OCI-LY1 (cell line): ENCODE measurements at regions not wholly inside any gene's neighbourhood (a gene's known extent, or its start where the extent isn't known, plus 50 kb on each side); places are given as distances from the start of the nearest gene placed in this dataset.

Source experiments
- H2AFZ ChIP-seq: fragments of 200-600 bp; sonication (generic), shearing (Covaris generic); 2 replicates; pipeline ENCODE4 v1.6.0; 2014; ENCODE audit warnings: antibody characterized with exemption, mild to moderate bottlenecking, low read length
- H3F3A ChIP-seq: fragments of 200-600 bp; sonication (generic), shearing (Covaris generic); 2 replicates; pipeline ENCODE4 v1.6.0; 2014; ENCODE audit warnings: mild to moderate bottlenecking, antibody characterized with exemption, low read length, moderate library complexity; ENCODE audit not compliant: insufficient read depth
- H3K27ac ChIP-seq: fragments of 200-600 bp; sonication (generic); 2 replicates; pipeline ENCODE4 v1.5.1; 2014; ENCODE audit warnings: low read length, mixed run types, mild to moderate bottlenecking, low read depth; ENCODE audit not compliant: poor library complexity, severe bottlenecking
- H3K27me3 ChIP-seq: fragments of 200-600 bp; sonication (generic); 2 replicates; pipeline ENCODE4 v1.6.0; 2014; ENCODE audit warnings: antibody characterized with exemption, mild to moderate bottlenecking, low read length, moderate library complexity; ENCODE audit not compliant: insufficient read depth
- H3K36me3 ChIP-seq: fragments of 200-600 bp; sonication (generic); 2 replicates; pipeline ENCODE4 v1.6.1; 2014; ENCODE audit warnings: mild to moderate bottlenecking, antibody characterized with exemption, low read length, moderate library complexity, mixed read lengths; ENCODE audit not compliant: insufficient read depth
- H3K4me1 ChIP-seq: fragments of 200-600 bp; sonication (generic); 2 replicates; pipeline ENCODE4 v1.5.1; 2014; ENCODE audit warnings: mild to moderate bottlenecking, low read length, moderate library complexity; ENCODE audit not compliant: insufficient read depth, severe bottlenecking
- H3K4me2 ChIP-seq: fragments of 200-600 bp; sonication (generic), shearing (Covaris generic); 2 replicates; pipeline ENCODE4 v1.6.1; 2014; ENCODE audit warnings: low read length
- H3K4me3 ChIP-seq: fragments of 200-600 bp; sonication (generic); 2 replicates; pipeline ENCODE4 v1.5.1; 2014; ENCODE audit warnings: low read length, low read depth, mild to moderate bottlenecking, mixed read lengths; ENCODE audit not compliant: poor library complexity, severe bottlenecking
- H3K79me2 ChIP-seq: fragments of 200-600 bp; shearing (Covaris generic); 2 replicates; pipeline ENCODE4 v1.6.1; 2016; ENCODE audit warnings: mixed run types, low read length, mixed read lengths; ENCODE audit not compliant: insufficient read depth
- H3K9ac ChIP-seq: fragments of 200-600 bp; sonication (generic), shearing (Covaris generic); 2 replicates; pipeline ENCODE4 v1.6.1; 2014; ENCODE audit warnings: mild to moderate bottlenecking, low read length, mixed read lengths
- H3K9me2 ChIP-seq: fragments of 200-600 bp; sonication (generic), shearing (Covaris generic); 2 replicates; pipeline ENCODE4 v1.6.1; 2014; ENCODE audit warnings: low read depth, mild to moderate bottlenecking, low read length, mixed read lengths
- H3K9me3 ChIP-seq: fragments of 200-600 bp; shearing (Covaris generic); 2 replicates; pipeline ENCODE4 v1.6.1; 2014; ENCODE audit warnings: low read length, mixed read lengths
- H4K20me1 ChIP-seq: fragments of 200-600 bp; sonication (generic), shearing (Covaris generic); 2 replicates; pipeline ENCODE4 v1.6.0; 2016; ENCODE audit warnings: mild to moderate bottlenecking, low read length; ENCODE audit not compliant: insufficient read depth
- CTCF ChIP-seq: fragments of 200-600 bp; sonication (generic), shearing (Covaris generic); IDR thresholded peaks from 2 replicates; pipeline ENCODE4 v1.5.1; 2017; ENCODE audit warnings: mild to moderate bottlenecking, antibody characterized with exemption, low read length, moderate library complexity, mixed read lengths
- EZH2 ChIP-seq: fragments of 200-600 bp; sonication (generic), shearing (Covaris generic); IDR thresholded peaks from 2 replicates; pipeline ENCODE4 v1.8.0; 2017; ENCODE audit warnings: borderline replicate concordance, mixed run types, mild to moderate bottlenecking, antibody characterized with exemption, low read length, moderate library complexity, mixed read lengths

GRCh38 chr14:30016002-30016401 lies 88.4 kb upstream of the PRKD1 start:
- Histone ChIP-seq H3F3A (no peaks in the 10 kb centered on the region), H3K9me3 (no peaks in the 10 kb centered on the region), H3K4me3 (no peak overlapping the region), H3K27ac (no peak overlapping the region), H2AFZ (no peak overlapping the region), H4K20me1 (no peaks in the 10 kb centered on the region), H3K4me1 (no peaks in the 10 kb centered on the region), H3K9me2 (no peaks in the 10 kb centered on the region), H3K9ac (no peak overlapping the region), H3K27me3 (no peaks in the 10 kb centered on the region), H3K79me2 (no peaks in the 10 kb centered on the region), H3K36me3 (no peaks in the 10 kb centered on the region), H3K4me2 (no peak overlapping the region)
- TF ChIP-seq EZH2 (no peak), CTCF (no peak)

GRCh38 chr14:30017370-30017993 lies 89.8 kb upstream of the PRKD1 start:
- H3K4me2 ChIP-seq, result no peak overlapping the region
- H3K27me3 ChIP-seq, result no peaks in the 10 kb centered on the region
- H3F3A ChIP-seq, result no peaks in the 10 kb centered on the region
- no peak overlapping the region for H2AFZ ChIP-seq
- H3K36me3 ChIP-seq, result no peaks in the 10 kb centered on the region
- no peak overlapping the region for H3K27ac ChIP-seq
- no peak for TF ChIP-seq EZH2
- TF ChIP-seq CTCF, result no peak
- no peaks in the 10 kb centered on the region for H4K20me1 ChIP-seq
- no peaks in the 10 kb centered on the region for H3K9me2 ChIP-seq
- no peaks in the 10 kb centered on the region for H3K9me3 ChIP-seq
- H3K4me3 ChIP-seq, result no peak overlapping the region
- no peaks in the 10 kb centered on the region for H3K79me2 ChIP-seq
- H3K4me1 ChIP-seq, result no peaks in the 10 kb centered on the region
- no peak overlapping the region for H3K9ac ChIP-seq

- H3K27ac ChIP-seq, result no peak overlapping the region
- H3K4me3 ChIP-seq, result no peak overlapping the region
- no peaks in the 10 kb centered on the region for H4K20me1 ChIP-seq
Observed at GRCh38 chr14:30020271-30020670, 92.6 kb upstream of the PRKD1 start.

More at GRCh38 chr14:30020271-30020670, 92.6 kb upstream of the PRKD1 start:
- H3F3A ChIP-seq, result no peaks in the 10 kb centered on the region
- H3K4me1 ChIP-seq, result no peaks in the 10 kb centered on the region
- H3K79me2 ChIP-seq, result no peaks in the 10 kb centered on the region
- TF ChIP-seq CTCF, result no peak
- H3K9me3 ChIP-seq, result no peaks in the 10 kb centered on the region
- H3K36me3 ChIP-seq, result no peaks in the 10 kb centered on the region
- H3K9me2 ChIP-seq, result no peaks in the 10 kb centered on the region
- H3K4me2 ChIP-seq, result no peak overlapping the region
- H3K9ac ChIP-seq, result no peak overlapping the region
- no peak overlapping the region for H2AFZ ChIP-seq
- no peaks in the 10 kb centered on the region for H3K27me3 ChIP-seq
